ENCODE measurements at regions not wholly inside any gene's neighbourhood (a gene's known extent, or its start where the extent isn't known, plus 50 kb on each side); places are given as distances from the start of the nearest gene placed in this dataset.
"Not testable (repeated sequence)": the region's sequence is repeated elsewhere in the genome, so short reads cannot be mapped to it uniquely, and the experiment has no call there.

DNA sequence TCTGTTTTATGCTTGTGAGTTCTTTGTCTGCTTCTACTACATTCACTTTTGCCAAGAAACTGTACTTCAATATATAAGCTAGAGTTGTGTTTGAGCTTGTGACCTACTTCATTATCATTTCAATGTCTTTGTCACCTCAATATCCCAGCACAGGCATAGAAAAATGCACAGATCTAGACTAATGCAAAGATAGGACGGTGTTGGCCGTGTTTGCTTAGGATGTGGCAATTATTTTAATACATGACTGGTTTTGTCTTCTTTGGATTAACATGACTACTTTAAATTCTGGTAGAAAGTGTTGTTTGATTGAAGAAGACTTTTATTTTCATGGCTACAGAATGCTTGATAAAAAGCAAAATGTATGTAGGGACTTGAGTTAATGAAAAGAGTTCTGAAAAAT lies 1075.0 kb upstream of the GJE1 start:
- no peak for DNase-seq (ENCODE audit: low read depth)

GRCh38 chr6:141056945-141057625 lies 1075.6 kb upstream of the GJE1 start:
- no peak for DNase-seq (ENCODE audit: low read depth)

DNA sequence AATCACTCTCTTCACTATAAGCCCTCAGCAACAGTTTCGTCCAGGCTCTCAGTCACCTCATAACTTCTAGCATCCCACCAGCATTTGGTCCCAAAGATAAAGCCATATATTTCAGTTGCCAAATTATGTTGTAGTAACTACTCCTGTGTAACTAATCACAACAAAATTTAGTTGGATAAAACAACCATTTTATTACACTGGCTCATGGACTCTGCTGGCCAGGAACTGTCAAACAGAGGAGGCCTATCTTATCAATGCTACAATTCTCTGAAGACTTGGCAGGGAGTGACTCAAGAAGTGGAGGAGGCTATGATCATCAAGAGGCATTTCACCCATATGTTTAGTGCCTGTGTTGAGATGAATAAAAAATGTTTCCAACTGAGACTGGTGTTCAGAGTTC lies 1082.3 kb upstream of the GJE1 start:
- DNase-seq (ENCODE audit: low read depth) = no peak

DNA sequence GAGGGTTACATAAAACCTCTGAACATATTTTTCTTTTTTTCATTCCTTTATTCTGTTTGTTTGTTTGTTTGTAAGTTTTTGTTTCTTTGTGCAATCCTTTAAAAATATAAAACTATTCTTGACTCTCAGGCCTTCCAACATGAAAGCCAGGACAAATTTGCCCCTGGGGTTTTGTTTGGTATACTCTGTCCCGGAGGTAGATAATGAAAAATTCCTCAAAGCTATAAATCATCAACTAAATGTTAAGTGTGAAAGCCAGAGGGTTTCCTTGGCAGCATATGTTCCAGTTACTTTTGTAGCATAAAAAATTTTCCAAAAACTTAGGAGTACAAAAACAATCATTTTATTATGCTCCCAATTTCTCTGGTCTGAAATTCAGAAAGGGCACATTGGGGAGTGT lies 1084.3 kb upstream of the GJE1 start:
- DNase-seq (ENCODE audit: low read depth) = no peak

DNA sequence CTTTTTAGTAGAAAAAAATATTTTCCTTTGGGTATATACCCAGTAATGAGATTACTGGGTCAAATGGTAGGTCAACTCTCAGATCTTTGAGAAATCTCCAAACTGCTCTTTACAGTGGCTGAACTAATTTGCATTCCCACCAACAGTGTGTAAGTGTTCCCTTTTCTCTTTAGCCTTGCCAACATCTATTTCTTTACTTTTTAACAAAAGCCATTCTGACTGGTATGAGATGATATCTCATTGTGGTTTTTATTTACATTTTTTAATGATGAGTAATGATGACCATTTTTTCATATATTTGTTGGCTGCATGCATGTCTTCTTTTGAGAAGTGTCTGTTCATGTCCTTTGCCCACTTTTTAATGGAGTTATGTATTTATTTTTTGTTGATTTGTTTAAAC lies 1086.2 kb upstream of the GJE1 start:
- DNase-seq (ENCODE audit: low read depth) = not testable (repeated sequence)

DNA sequence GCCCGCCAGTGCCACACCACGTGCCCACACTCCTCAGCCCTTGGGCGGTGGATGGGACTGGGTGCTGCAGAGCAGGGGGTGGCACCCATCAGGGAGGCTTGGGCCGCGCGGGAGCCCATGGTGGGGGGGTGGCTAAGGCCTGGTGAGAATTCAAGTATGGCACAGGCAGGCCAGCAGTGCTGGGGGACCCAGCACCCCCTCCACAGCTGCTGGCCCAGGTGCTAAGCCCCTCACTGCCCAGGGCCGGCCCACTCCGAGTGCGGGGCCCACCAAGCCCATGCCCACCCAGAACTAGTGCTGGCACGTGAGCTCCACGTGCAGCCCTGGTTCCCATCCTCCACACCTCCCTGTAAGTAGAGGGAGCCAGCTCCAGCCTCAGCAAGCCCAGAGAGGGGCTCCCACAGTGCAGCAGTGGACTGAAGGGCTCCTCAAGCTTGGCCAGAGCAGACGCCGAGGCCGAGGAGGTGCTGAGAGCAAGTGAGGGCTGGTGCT lies 1091.1 kb upstream of the GJE1 start:
- DNase-seq (ENCODE audit: low read depth) = no peak

DNA sequence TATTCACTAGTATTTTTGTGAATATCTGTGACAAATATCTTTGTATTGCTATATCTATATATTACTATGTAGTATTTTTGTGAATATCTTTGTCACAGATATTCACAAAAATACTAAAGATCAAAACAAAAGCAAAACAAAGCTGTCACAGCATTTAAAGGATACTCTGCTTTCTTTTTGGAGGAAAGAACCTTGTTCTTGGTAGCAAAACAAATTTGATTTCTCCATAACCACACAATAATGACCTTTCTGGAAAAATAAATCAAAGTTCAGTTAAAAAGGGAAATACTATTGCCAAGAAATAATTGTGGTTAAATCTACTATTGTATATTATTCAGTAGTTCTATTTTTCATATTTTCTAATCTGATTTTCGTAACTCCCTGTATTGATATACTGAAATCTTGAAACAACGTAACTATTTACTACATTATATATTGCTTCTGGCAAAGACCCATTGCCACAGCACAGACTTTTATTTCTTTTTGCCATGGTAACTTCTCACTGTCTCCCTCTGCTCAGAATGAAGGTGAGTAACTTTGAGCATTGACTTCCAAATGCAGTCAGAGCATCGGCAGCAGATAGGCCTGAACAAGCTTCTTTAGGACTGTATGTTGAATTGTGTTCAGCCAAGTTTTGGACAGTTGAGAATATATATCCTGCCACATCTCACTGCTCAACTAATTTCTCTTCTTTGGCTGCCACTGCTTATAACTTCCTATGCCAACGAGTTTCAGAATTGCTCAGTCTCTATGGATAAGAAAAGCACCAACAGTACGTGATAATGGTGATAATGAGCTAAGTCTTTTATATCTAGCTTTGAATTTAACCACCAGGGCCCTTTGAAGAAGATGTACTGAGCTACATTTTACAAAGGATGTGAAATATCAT lies 1097.2 kb upstream of the GJE1 start:
- DNase-seq (ENCODE audit: low read depth) = no peak

DNA sequence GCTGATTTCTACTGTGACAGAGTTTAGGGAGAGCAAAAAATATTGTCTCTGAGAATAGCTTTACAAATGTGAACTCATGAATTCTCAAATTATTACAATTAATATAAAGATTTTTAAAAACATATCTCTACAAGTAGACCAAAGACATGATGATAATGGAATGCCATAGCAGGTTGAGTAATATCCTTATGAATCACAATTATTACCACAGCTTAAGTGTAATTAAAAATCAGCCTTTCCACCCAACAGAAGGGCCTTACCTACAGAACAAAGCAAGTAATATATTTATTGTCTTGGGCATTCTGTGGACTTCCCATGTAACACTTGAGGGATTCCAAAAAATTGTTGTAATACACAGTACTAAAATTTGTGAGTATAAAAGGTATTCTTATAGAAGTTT lies 1099.6 kb upstream of the GJE1 start:
- DNase-seq (ENCODE audit: low read depth) = no peak

- DNase-seq (ENCODE audit: low read depth) = no peak
Observed at GRCh38 chr6:141029908-141030307, 1102.8 kb upstream of the GJE1 start.

- no peak for DNase-seq (ENCODE audit: low read depth)
Observed at GRCh38 chr6:141028791-141029280, 1103.9 kb upstream of the GJE1 start.

GRCh38 chr6:141026504-141026903 lies 1106.2 kb upstream of the GJE1 start:
- DNase-seq (ENCODE audit: low read depth) = no peak

GRCh38 chr6:141024526-141024925 lies 1108.2 kb upstream of the GJE1 start:
- DNase-seq (ENCODE audit: low read depth) = no peak

GRCh38 chr6:141017941-141018340 lies 1114.8 kb upstream of the GJE1 start:
- DNase-seq (ENCODE audit: low read depth) = no peak

DNA sequence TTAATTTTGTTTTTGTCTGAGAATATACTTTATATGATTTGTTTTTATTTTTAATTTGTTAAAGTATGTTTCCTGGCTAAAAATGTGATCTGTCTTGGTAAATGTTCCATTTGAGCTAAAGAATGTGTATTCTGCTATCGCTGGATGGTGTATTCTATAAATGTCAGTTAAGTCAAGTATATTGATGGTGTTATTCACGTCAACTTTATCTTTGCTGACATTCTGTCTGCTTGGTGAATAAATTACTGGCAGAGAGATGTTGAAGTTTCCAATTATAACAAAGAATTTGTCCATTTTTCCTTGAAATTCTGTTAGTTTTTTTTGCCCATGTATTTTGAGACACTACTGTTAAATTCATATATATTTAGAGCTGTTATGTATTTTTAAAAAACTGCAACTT lies 1131.8 kb upstream of the GJE1 start:
- DNase-seq (ENCODE audit: low read depth) = no peak

- no peak for DNase-seq (ENCODE audit: low read depth)
Observed at GRCh38 chr6:140993515-140993914, 1139.2 kb upstream of the GJE1 start.

- DNase-seq (ENCODE audit: low read depth) = no peak
Observed at GRCh38 chr6:140992678-140993077, 1140.0 kb upstream of the GJE1 start.

DNA sequence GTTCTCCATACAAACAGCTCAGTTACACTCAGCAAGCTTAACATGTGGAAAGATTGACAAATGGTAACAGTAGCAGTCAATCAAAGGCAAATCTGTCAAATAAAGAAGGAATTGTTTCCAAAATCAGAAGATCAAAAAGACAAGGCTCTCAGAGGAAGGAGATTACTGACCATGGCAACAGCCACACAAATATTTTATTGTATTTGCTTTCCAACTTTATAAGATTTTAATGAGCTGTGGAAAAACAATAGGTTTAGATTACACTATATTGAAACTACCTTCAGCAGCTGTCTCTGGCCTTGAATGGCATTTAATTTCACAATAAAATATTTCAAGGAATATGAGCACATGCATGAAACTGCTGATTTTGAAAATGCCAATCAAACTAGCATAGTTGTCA lies 1143.9 kb upstream of the GJE1 start:
- DNase-seq (ENCODE audit: low read depth) = no peak

GRCh38 chr6:140987364-140988155 lies 1145.2 kb upstream of the GJE1 start:
- DNase-seq (ENCODE audit: low read depth) = no peak

- no peak for DNase-seq (ENCODE audit: low read depth)
Observed at GRCh38 chr6:140985679-140986275, 1146.9 kb upstream of the GJE1 start.

DNA sequence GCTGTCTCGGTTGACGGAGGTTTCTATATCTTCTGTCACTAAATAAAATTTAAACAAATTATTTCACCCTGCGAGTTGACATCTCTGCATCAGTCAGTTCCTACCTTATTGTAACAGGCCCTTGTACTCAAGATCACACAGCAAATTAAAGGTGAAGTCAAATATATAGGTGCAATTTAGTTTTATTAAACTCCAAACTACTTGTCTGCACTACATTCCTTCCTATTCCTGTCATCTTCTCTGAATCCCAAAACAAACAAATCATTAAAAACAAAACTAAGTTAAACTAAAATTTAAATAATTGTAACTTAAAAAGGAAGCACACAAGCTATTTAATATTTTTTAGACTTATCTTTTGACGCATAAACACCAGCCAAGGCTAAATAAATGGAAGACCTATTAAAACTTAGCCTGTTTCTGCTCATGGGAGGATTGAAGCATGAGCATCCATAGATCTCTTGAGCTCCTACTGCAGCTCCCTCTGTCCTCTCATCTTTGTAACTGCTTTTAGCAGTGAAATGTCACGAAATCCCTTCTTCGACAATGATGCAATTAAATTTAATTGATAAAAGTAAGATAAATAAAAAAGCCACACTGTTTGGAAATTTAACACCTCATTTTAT lies 1152.3 kb upstream of the GJE1 start:
- no peak for DNase-seq (ENCODE audit: low read depth)

GRCh38 chr6:140979642-140980091 lies 1153.1 kb upstream of the GJE1 start:
- no peak for DNase-seq (ENCODE audit: low read depth)
